UCSD-AML1 (cell line): ENCODE measurements at regions not wholly inside any gene's neighbourhood (a gene's known extent, or its start where the extent isn't known, plus 50 kb on each side); places are given as distances from the start of the nearest gene placed in this dataset.
"Not testable (repeated sequence)": the region's sequence is repeated elsewhere in the genome, so short reads cannot be mapped to it uniquely, and the experiment has no call there.

Experiments
- DNase-seq: peaks from one replicate; lab custom pipeline; 2025; ENCODE audit not compliant: unreplicated experiment; lab: John Stamatoyannopoulos, UW

- no peak for DNase-seq
Observed at GRCh38 chr11:70881948-70882715, 370.2 kb downstream of the SHANK2 start.

- no peak for DNase-seq
Observed at GRCh38 chr11:70882716-70883085, 369.7 kb downstream of the SHANK2 start.

GRCh38 chr11:70883323-70883940 is 368.9 kb downstream of the SHANK2 start:
- no peak for DNase-seq

- no peak for DNase-seq
Observed at GRCh38 chr11:70883973-70884623, 368.3 kb downstream of the SHANK2 start.

- DNase-seq: no peak
Observed at GRCh38 chr11:70885281-70886231, 366.8 kb downstream of the SHANK2 start.

GRCh38 chr11:70886256-70886655 is 366.1 kb downstream of the SHANK2 start:
- no peak for DNase-seq

- DNase-seq: no peak
Observed at GRCh38 chr11:70886676-70887541, 365.5 kb downstream of the SHANK2 start.

- DNase-seq: no peak
Observed at GRCh38 chr11:70887542-70887827, 364.9 kb downstream of the SHANK2 start.

- DNase-seq: no peak
Observed at GRCh38 chr11:70888061-70888460, 364.3 kb downstream of the SHANK2 start.

- no peak for DNase-seq
Observed at GRCh38 chr11:70889411-70889810, 363.0 kb downstream of the SHANK2 start.

- DNase-seq: no peak
Observed at GRCh38 chr11:70891844-70892380, 360.5 kb downstream of the SHANK2 start.

- no peak for DNase-seq
Observed at GRCh38 chr11:70892889-70893288, 359.5 kb downstream of the SHANK2 start.

GRCh38 chr11:70894566-70895365 is 357.6 kb downstream of the SHANK2 start:
- no peak for DNase-seq

GRCh38 chr11:70895366-70895670 is 357.1 kb downstream of the SHANK2 start:
- DNase-seq: no peak

- DNase-seq: no peak
Observed at GRCh38 chr11:70897429-70897828, 354.9 kb downstream of the SHANK2 start.

- DNase-seq: no peak
Observed at GRCh38 chr11:70899616-70900015, 352.8 kb downstream of the SHANK2 start.

- no peak for DNase-seq
Observed at GRCh38 chr11:70900540-70900939, 351.8 kb downstream of the SHANK2 start.

GRCh38 chr11:70901951-70902521 is 350.3 kb downstream of the SHANK2 start:
- DNase-seq: no peak

GRCh38 chr11:70903229-70903628 is 349.1 kb downstream of the SHANK2 start:
- DNase-seq: not testable (repeated sequence)
